Dendritic cell treated with granulocyte-macrophage colony-stimulating factor and Interleukin-4, amounts not matched to agents 40 ng/mL and 50 ng/mL, for 4 days (primary cell): ENCODE measurements at regions not wholly inside any gene's neighbourhood (a gene's known extent, or its start where the extent isn't known, plus 50 kb on each side); places are given as distances from the start of the nearest gene placed in this dataset.
"Not testable (repeated sequence)": the region's sequence is repeated elsewhere in the genome, so short reads cannot be mapped to it uniquely, and the experiment has no call there.

Experiments used
- H3K27ac Mint-ChIP-seq: one replicate; pipeline ENCODE4 v1.8.0; 2022; ENCODE audit warnings: mild to moderate bottlenecking, mixed read lengths
- H3K27me3 Mint-ChIP-seq: one replicate; pipeline ENCODE4 v1.8.0; 2022; ENCODE audit warnings: mild to moderate bottlenecking, mixed read lengths
- H3K36me3 Mint-ChIP-seq: one replicate; pipeline ENCODE4 v1.8.0; 2022; ENCODE audit warnings: low read depth, mixed read lengths
- H3K4me1 Mint-ChIP-seq: one replicate; pipeline ENCODE4 v1.8.0; 2022; ENCODE audit warnings: low read depth, mixed read lengths
- H3K4me3 Mint-ChIP-seq: one replicate; pipeline ENCODE4 v1.8.0; 2022; ENCODE audit warnings: mild to moderate bottlenecking, moderate library complexity, mixed read lengths
- H3K9me3 Mint-ChIP-seq: one replicate; pipeline ENCODE4 v1.8.0; 2022; ENCODE audit warnings: mixed read lengths
- intact Hi-C: fragments of 100-400 bp; cut with micrococcal nuclease; formaldehyde crosslinking; loops from one replicate; pipeline ENCODE4 v1.15.0; 2022

DNA sequence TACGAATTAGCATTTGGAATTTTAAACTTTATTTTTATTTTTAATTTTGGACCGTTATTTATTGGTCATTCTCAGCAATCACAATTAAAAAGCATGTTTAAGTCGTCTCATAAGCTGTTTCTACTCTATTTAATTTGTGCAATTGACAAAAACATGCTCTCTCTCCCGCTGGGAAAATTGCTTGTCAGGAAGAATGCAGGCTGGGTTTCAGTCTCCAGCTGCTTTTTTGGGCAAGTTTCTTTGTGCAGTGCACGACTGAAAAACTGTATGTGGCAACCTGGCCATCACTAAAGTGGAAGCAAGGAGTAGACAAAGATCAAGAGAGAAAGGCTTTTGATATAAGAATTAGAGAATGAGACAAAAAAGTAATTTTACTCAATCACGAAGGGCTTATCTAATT lies 941.5 kb upstream of the MDGA2 start:
- Mint-ChIP-seq H3K4me3 (no peak overlapping the region), H3K27ac (no peak overlapping the region), H3K4me1 (no peaks in the 10 kb centered on the region), H3K36me3 (no peaks in the 10 kb centered on the region), H3K27me3 (no peaks in the 10 kb centered on the region), H3K9me3 (peaks cover 15% of the 10 kb centered on the region)
- intact Hi-C loops, result no loop called here

- Mint-ChIP-seq H3K27ac (no peak overlapping the region), H3K9me3 (peaks cover 28% of the 10 kb centered on the region), H3K27me3 (no peaks in the 10 kb centered on the region), H3K36me3 (no peaks in the 10 kb centered on the region), H3K4me3 (no peak overlapping the region), H3K4me1 (no peaks in the 10 kb centered on the region)
- intact Hi-C loops, result no loop called here
Observed at GRCh38 chr14:48615618-48616017, 940.2 kb upstream of the MDGA2 start.

DNA sequence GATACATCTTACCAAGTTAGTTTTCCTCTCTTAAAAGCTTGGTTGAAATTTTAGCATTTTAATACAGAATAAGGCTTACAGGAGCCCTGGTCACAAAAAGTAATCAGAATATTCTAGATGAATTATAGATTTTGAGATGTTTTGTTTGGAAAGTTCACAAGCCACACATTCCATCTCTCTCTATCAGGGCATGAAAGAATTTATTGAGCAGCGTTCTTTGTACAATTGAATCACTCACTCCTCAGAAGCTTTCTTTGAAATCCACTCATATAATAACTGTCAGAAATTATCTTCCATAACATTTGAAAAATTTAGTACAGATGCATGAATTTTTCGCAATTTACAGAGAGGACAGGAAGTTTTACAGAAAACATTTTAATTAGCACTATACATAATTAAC lies 938.6 kb upstream of the MDGA2 start:
- no peak overlapping the region for H3K4me3 Mint-ChIP-seq
- H3K9me3 Mint-ChIP-seq, result peaks cover 40% of the 10 kb centered on the region
- intact Hi-C loops, result no loop called here
- H3K27ac Mint-ChIP-seq, result no peak overlapping the region
- H3K4me1 Mint-ChIP-seq, result no peaks in the 10 kb centered on the region
- no peaks in the 10 kb centered on the region for H3K27me3 Mint-ChIP-seq
- H3K36me3 Mint-ChIP-seq, result no peaks in the 10 kb centered on the region

GRCh38 chr14:48606960-48607359 lies 931.6 kb upstream of the MDGA2 start:
- H3K27me3 Mint-ChIP-seq, H3K4me3 Mint-ChIP-seq, H3K36me3 Mint-ChIP-seq, H3K27ac Mint-ChIP-seq, H3K4me1 Mint-ChIP-seq, intact Hi-C loops: not testable (repeated sequence)
- H3K9me3 Mint-ChIP-seq, result peaks cover 59% of the 10 kb centered on the region

- intact Hi-C loops, result no loop called here
- Mint-ChIP-seq H3K4me3 (no peak overlapping the region), H3K36me3 (no peaks in the 10 kb centered on the region), H3K4me1 (no peaks in the 10 kb centered on the region), H3K27ac (no peak overlapping the region), H3K9me3 (peaks cover 7% of the 10 kb centered on the region), H3K27me3 (no peaks in the 10 kb centered on the region)
Observed at GRCh38 chr14:48598458-48598857, 923.1 kb upstream of the MDGA2 start.

GRCh38 chr14:48586099-48586498 lies 910.7 kb upstream of the MDGA2 start:
- H3K27me3 Mint-ChIP-seq, result no peaks in the 10 kb centered on the region
- no peak overlapping the region for H3K4me3 Mint-ChIP-seq
- intact Hi-C loops, result no loop called here
- no peak overlapping the region for H3K27ac Mint-ChIP-seq
- no peaks in the 10 kb centered on the region for H3K36me3 Mint-ChIP-seq
- H3K9me3 Mint-ChIP-seq, result peaks cover 9% of the 10 kb centered on the region
- no peaks in the 10 kb centered on the region for H3K4me1 Mint-ChIP-seq

DNA sequence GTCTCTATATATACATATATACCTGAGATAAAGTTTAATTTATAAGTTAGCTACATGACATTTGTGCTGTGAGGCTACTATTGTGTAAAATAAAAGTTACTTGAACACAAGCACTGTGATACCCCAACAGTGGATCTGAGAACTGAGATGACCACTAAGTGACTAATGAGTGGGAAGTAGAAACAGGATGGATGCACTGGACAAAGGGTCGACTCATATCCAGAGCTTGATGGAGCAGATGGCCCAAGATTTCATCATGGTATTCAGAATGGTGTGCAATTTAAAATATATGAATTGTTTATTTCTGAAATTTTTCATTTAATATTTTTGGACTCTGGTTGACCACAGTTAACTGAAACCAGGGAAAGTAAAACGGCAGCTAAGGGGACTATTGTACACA lies 908.6 kb upstream of the MDGA2 start:
- Mint-ChIP-seq H3K27ac (no peak overlapping the region), H3K4me3 (no peak overlapping the region), H3K36me3 (no peaks in the 10 kb centered on the region), H3K4me1 (no peaks in the 10 kb centered on the region), H3K27me3 (no peaks in the 10 kb centered on the region), H3K9me3 (peaks cover 7% of the 10 kb centered on the region)
- intact Hi-C loops, result no loop called here

GRCh38 chr14:48582938-48583337 lies 907.5 kb upstream of the MDGA2 start:
- H3K27ac Mint-ChIP-seq, result no peak overlapping the region
- intact Hi-C loops, result no loop called here
- H3K27me3 Mint-ChIP-seq, result no peaks in the 10 kb centered on the region
- no peaks in the 10 kb centered on the region for H3K4me1 Mint-ChIP-seq
- H3K4me3 Mint-ChIP-seq, result no peak overlapping the region
- peaks cover 7% of the 10 kb centered on the region for H3K9me3 Mint-ChIP-seq
- no peaks in the 10 kb centered on the region for H3K36me3 Mint-ChIP-seq

- H3K4me1 Mint-ChIP-seq, result no peaks in the 10 kb centered on the region
- H3K9me3 Mint-ChIP-seq, result peaks cover 7% of the 10 kb centered on the region
- intact Hi-C loops, result no loop called here
- no peak overlapping the region for H3K27ac Mint-ChIP-seq
- no peak overlapping the region for H3K4me3 Mint-ChIP-seq
- no peaks in the 10 kb centered on the region for H3K36me3 Mint-ChIP-seq
- H3K27me3 Mint-ChIP-seq, result no peaks in the 10 kb centered on the region
Observed at GRCh38 chr14:48580692-48581091, 905.3 kb upstream of the MDGA2 start.

DNA sequence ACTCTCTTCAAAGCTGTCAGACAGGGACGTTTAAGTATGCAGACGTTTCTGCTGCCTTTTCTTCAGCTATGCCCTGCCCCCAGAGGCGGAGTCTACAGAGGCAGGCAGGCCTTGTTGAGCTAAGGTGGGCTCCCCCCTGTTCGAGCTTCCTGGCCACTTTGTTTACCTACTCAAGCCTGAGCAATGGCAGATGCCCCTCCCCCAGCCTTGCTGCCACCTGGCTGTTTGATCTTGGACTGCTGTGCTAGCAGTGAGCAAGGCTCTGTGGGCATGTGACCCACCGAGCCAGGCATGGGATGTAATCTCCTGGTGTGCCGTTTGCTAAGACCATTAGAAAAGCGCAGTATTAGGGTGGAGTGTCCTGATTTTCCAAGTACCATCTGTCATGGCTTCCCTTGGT lies 900.4 kb upstream of the MDGA2 start:
- peaks cover 42% of the 10 kb centered on the region for H3K9me3 Mint-ChIP-seq
- H3K4me3 Mint-ChIP-seq, result no peak overlapping the region
- no peak overlapping the region for H3K27ac Mint-ChIP-seq
- no peaks in the 10 kb centered on the region for H3K27me3 Mint-ChIP-seq
- intact Hi-C loops, result no loop called here
- H3K4me1 Mint-ChIP-seq, result no peaks in the 10 kb centered on the region
- no peaks in the 10 kb centered on the region for H3K36me3 Mint-ChIP-seq

DNA sequence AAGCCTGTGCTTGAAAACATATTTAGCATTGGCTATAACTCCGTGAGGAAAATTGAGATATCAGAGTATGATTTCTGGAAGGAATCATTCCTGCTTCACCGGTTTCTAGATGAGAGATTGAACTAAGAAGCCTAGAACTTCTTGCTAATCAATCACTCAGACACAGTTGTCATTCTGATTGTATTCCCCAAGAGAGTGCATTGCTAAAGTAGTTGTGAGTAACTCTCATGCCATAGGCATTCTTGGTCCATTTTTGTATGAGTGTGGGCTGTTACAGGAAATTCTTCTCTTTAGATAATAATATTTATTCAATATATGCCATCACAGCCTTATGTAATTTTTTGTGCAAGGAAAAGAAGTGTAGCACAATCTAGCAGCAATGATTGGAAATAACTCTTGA lies 893.3 kb upstream of the MDGA2 start:
- Mint-ChIP-seq H3K36me3 (no peaks in the 10 kb centered on the region), H3K27ac (no peak overlapping the region), H3K9me3 (peaks cover 20% of the 10 kb centered on the region), H3K27me3 (no peaks in the 10 kb centered on the region), H3K4me3 (no peak overlapping the region), H3K4me1 (no peaks in the 10 kb centered on the region)
- intact Hi-C loops, result no loop called here

DNA sequence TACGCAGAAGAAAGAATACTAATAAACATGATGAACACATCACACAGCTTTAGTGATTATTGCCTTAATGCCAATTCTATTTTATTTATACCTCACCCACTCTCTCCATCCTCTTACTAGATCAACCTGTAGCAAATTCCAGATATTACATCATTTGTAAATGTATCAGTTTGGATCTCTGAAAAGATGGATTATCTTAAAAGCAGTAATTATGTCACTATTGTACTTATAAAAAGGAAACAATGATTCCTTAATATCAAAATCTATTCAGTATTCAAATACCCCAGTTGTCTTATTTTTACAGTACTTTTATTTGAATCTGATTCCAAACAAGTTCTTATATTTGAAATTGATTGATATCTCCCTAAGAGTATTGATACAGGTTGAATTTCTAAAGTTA lies 892.8 kb upstream of the MDGA2 start:
- H3K36me3 Mint-ChIP-seq, result no peaks in the 10 kb centered on the region
- intact Hi-C loops, result no loop called here
- H3K27ac Mint-ChIP-seq, result no peak overlapping the region
- H3K4me3 Mint-ChIP-seq, result no peak overlapping the region
- H3K27me3 Mint-ChIP-seq, result no peaks in the 10 kb centered on the region
- H3K4me1 Mint-ChIP-seq, result no peaks in the 10 kb centered on the region
- peaks cover 16% of the 10 kb centered on the region for H3K9me3 Mint-ChIP-seq

- H3K9me3 Mint-ChIP-seq, result peaks cover 13% of the 10 kb centered on the region
Observed at GRCh38 chr14:48563489-48563888, 888.1 kb upstream of the MDGA2 start.

DNA sequence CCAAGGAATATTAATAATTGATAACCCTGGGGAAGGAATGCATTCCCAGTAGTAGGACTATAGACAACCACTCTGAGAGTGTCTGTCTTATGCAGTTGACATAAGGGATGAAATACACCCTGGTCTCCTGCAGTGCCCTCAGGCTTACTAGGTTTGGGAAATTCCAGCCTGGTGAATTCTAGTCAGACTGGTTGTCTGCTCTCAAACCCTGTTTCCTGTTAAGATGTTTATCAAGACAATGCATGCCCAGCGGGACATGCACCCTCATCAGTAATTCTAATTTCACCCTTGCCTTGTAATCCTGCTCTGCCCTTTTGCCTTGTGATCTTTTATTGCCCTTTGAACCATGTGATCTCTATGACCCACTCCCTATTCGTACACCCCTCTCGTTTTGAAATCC lies 886.0 kb upstream of the MDGA2 start:
- H3K27ac Mint-ChIP-seq, H3K4me3 Mint-ChIP-seq, intact Hi-C loops, H3K36me3 Mint-ChIP-seq, H3K27me3 Mint-ChIP-seq, H3K4me1 Mint-ChIP-seq: not testable (repeated sequence)
- peaks cover 14% of the 10 kb centered on the region for H3K9me3 Mint-ChIP-seq

More at GRCh38 chr14:48563489-48563888, 888.1 kb upstream of the MDGA2 start:
- H3K36me3 Mint-ChIP-seq, result no peaks in the 10 kb centered on the region
- no peaks in the 10 kb centered on the region for H3K4me1 Mint-ChIP-seq
- no peaks in the 10 kb centered on the region for H3K27me3 Mint-ChIP-seq
- intact Hi-C loops, result no loop called here
- no peak overlapping the region for H3K27ac Mint-ChIP-seq
- no peak overlapping the region for H3K4me3 Mint-ChIP-seq

DNA sequence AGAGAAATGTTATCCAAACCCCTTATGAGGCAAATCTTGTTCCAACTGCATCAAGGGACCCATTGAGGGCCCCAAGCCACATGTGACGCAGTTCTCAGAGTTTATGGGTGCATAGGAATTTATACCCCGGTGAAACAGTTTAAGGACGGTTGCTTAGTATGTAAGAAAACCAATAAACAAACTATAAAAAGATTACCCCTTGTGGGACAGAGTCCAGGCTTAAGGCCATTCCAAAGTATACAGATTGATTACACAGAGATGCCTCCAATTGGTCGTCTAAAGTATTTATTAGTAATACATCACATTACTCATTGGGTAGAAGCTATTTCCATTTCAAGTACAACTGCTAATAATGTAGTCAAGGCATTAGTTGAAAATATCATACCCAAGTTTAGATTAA lies 885.0 kb upstream of the MDGA2 start:
- Mint-ChIP-seq H3K4me3 (no peak overlapping the region), H3K27me3 (no peaks in the 10 kb centered on the region), H3K36me3 (no peaks in the 10 kb centered on the region), H3K27ac (no peak overlapping the region), H3K9me3 (peaks cover 24% of the 10 kb centered on the region), H3K4me1 (no peaks in the 10 kb centered on the region)
- intact Hi-C loops, result no loop called here

- H3K27me3 Mint-ChIP-seq, result no peaks in the 10 kb centered on the region
- no peaks in the 10 kb centered on the region for H3K36me3 Mint-ChIP-seq
- intact Hi-C loops, result no loop called here
- no peak overlapping the region for H3K27ac Mint-ChIP-seq
- H3K4me1 Mint-ChIP-seq, result no peaks in the 10 kb centered on the region
- peaks cover 36% of the 10 kb centered on the region for H3K9me3 Mint-ChIP-seq
- no peak overlapping the region for H3K4me3 Mint-ChIP-seq
Observed at GRCh38 chr14:48553443-48553842, 878.0 kb upstream of the MDGA2 start.
